Right kidney (tissue), 1 donor: ENCODE measurements at regions not wholly inside any gene's neighbourhood (a gene's known extent, or its start where the extent isn't known, plus 50 kb on each side); places are given as distances from the start of the nearest gene placed in this dataset.

ENCODE experiments used
- DNase-seq: peaks from one replicate; pipeline ENCODE4 v3.0.0-alpha.2; 2016

GRCh38 chr11:96614101-96614500, 224.3 kb downstream of the JRKL start:
- no peak for DNase-seq

- DNase-seq = no peak
Observed at GRCh38 chr11:96614846-96615245, 225.0 kb downstream of the JRKL start.

GRCh38 chr11:96620464-96621044, 230.7 kb downstream of the JRKL start:
- DNase-seq = no peak

- DNase-seq = no peak
Observed at GRCh38 chr11:96621161-96621560, 231.3 kb downstream of the JRKL start.

- DNase-seq = no peak
Observed at GRCh38 chr11:96622026-96622634, 232.3 kb downstream of the JRKL start.

- DNase-seq = no peak
Observed at GRCh38 chr11:96624126-96624525, 234.3 kb downstream of the JRKL start.

GRCh38 chr11:96627376-96627775, 237.6 kb downstream of the JRKL start:
- no peak for DNase-seq

- DNase-seq = no peak
Observed at GRCh38 chr11:96635655-96636054, 245.8 kb downstream of the JRKL start.

GRCh38 chr11:96641261-96641660, 251.4 kb downstream of the JRKL start:
- no peak for DNase-seq

GRCh38 chr11:96642583-96642982, 252.8 kb downstream of the JRKL start:
- no peak for DNase-seq

GRCh38 chr11:96643173-96643572, 253.4 kb downstream of the JRKL start:
- DNase-seq = no peak

GRCh38 chr11:96647621-96648020, 257.8 kb downstream of the JRKL start:
- peak; percentile 4 for DNase-seq

- DNase-seq = peak; percentile 11
Observed at GRCh38 chr11:96648991-96649390, 259.2 kb downstream of the JRKL start.

- DNase-seq = no peak
Observed at GRCh38 chr11:96652516-96652915, 262.7 kb downstream of the JRKL start.

GRCh38 chr11:96655474-96655873, 265.7 kb downstream of the JRKL start:
- DNase-seq = no peak

- no peak for DNase-seq
Observed at GRCh38 chr11:96658436-96658835, 268.6 kb downstream of the JRKL start.

- DNase-seq = no peak
Observed at GRCh38 chr11:96664110-96664509, 274.3 kb downstream of the JRKL start.

- DNase-seq = no peak
Observed at GRCh38 chr11:96680211-96681018, 290.6 kb downstream of the JRKL start.

GRCh38 chr11:96681019-96681716, 291.4 kb downstream of the JRKL start:
- DNase-seq = no peak

- DNase-seq = no peak
Observed at GRCh38 chr11:96694338-96694737, 304.5 kb downstream of the JRKL start.

GRCh38 chr11:96696731-96697130, 306.9 kb downstream of the JRKL start:
- DNase-seq = no peak

GRCh38 chr11:96697466-96697865, 307.7 kb downstream of the JRKL start:
- no peak for DNase-seq

GRCh38 chr11:96704847-96705246, 315.0 kb downstream of the JRKL start:
- DNase-seq = no peak
